Thoracic aorta (tissue), 2 donors: ENCODE measurements at regions not wholly inside any gene's neighbourhood (a gene's known extent, or its start where the extent isn't known, plus 50 kb on each side); places are given as distances from the start of the nearest gene placed in this dataset.

Source experiments
- ATAC-seq: fragments of 150-250 bp; one replicate; pipeline ENCODE4 v1.8.0; 2017; ENCODE audit warnings: low read depth; ENCODE audit not compliant: insufficient number of reproducible peaks, low FRiP score
- DNase-seq: peaks from one replicate; pipeline ENCODE4 v3.0.0-alpha.2; 2020; ENCODE audit warnings: low spot score
- H3K27ac ChIP-seq, 2 donors: fragments of 200-600 bp; sonication (generic); 1 replicate in 1 of 2; 2 replicates in 1 of 2; pipeline ENCODE4 v1.5.1; 2016; ENCODE audit warnings: mild to moderate bottlenecking in 2 of 2, moderate library complexity in 2 of 2
- H3K27me3 ChIP-seq: fragments of 200-600 bp; sonication (generic); replicated peaks from 2 replicates; pipeline ENCODE4 v1.6.0; 2016; ENCODE audit warnings: mild to moderate bottlenecking; ENCODE audit not compliant: insufficient read depth
- H3K36me3 ChIP-seq: fragments of 200-600 bp; sonication (generic); one replicate; pipeline ENCODE4 v1.5.1; 2016
- H3K4me1 ChIP-seq, 2 donors: fragments of 200-600 bp; sonication (generic); 1 replicate in 1 of 2; 2 replicates in 1 of 2; pipeline versions ENCODE4 v1.5.1 to v1.6.0; 2016; ENCODE audit warnings: low read depth in 2 of 2, mild to moderate bottlenecking in 1 of 2; ENCODE audit not compliant: control insufficient read depth in 1 of 2
- H3K4me3 ChIP-seq: fragments of 200-600 bp; sonication (generic); 2 replicates; pipeline ENCODE4 v1.5.1; 2016; ENCODE audit warnings: mild to moderate bottlenecking
- H3K9me3 ChIP-seq: fragments of 200-600 bp; sonication (generic); 2 replicates; pipeline ENCODE4 v1.5.1; 2016
- TF ChIP-seq, protein P1 (sequence below): fragments of 200-600 bp; sonication (generic); IDR thresholded peaks from one replicate; pipeline ENCODE4 v1.5.1; 2019; ENCODE audit warnings: antibody characterized with exemption

DNA sequence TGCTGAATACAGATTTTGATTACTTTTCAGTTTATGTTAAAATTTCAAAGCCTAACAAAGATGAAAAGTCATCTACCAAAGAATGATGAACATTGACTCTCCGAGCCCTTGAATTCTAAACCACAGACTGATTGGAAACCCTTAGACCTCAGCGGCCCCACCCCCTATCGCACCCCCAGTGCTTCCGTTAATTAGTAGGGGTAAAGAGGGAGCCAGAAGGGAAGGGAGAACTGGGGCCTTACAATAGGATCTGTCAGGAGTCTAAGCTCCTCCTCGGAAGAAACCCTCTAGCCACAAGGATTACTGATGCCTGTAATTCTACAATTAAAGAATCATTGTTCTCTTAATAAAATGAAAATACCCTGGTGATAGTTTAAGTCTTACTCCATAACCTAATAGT, 79.7 kb upstream of the JARID2 start:
- no peaks in the 10 kb centered on the region for H3K27me3 ChIP-seq
- H3K4me1 ChIP-seq = no peaks in the 10 kb centered on the region
- H3K4me3 ChIP-seq = no peak overlapping the region
- DNase-seq (no peak), ATAC-seq (no peak)
- no peak overlapping the region for H3K27ac ChIP-seq
- no peaks in the 10 kb centered on the region for H3K36me3 ChIP-seq
- TF ChIP-seq, protein P1, sequence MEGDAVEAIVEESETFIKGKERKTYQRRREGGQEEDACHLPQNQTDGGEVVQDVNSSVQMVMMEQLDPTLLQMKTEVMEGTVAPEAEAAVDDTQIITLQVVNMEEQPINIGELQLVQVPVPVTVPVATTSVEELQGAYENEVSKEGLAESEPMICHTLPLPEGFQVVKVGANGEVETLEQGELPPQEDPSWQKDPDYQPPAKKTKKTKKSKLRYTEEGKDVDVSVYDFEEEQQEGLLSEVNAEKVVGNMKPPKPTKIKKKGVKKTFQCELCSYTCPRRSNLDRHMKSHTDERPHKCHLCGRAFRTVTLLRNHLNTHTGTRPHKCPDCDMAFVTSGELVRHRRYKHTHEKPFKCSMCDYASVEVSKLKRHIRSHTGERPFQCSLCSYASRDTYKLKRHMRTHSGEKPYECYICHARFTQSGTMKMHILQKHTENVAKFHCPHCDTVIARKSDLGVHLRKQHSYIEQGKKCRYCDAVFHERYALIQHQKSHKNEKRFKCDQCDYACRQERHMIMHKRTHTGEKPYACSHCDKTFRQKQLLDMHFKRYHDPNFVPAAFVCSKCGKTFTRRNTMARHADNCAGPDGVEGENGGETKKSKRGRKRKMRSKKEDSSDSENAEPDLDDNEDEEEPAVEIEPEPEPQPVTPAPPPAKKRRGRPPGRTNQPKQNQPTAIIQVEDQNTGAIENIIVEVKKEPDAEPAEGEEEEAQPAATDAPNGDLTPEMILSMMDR = no peak
- H3K9me3 ChIP-seq = no peaks in the 10 kb centered on the region

DNA sequence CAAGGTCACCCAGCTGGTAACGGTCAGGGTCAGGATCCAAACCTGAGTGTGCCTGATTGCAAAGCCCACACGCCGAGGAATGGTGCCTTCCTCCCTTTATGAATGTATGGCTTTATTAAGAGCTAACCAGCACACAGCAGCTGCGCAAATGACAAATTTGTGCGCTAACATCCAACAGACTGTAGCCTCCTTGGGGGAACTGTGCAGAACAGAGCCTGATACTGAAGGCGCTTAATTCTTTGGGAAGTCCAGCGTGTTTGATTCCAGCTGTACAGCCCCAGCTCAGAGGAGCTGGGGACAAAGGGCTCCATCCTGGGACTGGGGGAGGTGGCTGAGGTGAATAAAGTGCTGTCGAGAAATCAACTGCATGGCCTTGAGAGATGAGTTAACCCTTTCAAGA, 75.7 kb upstream of the JARID2 start:
- ATAC-seq = no peak
- TF ChIP-seq, protein P1 = no peak
- H3K27me3 ChIP-seq = no peaks in the 10 kb centered on the region
- no peak overlapping the region for H3K4me3 ChIP-seq
- H3K27ac ChIP-seq = no peak overlapping the region
- H3K9me3 ChIP-seq = no peaks in the 10 kb centered on the region
- no peaks in the 10 kb centered on the region for H3K4me1 ChIP-seq
- no peaks in the 10 kb centered on the region for H3K36me3 ChIP-seq
- no peak for DNase-seq

DNA sequence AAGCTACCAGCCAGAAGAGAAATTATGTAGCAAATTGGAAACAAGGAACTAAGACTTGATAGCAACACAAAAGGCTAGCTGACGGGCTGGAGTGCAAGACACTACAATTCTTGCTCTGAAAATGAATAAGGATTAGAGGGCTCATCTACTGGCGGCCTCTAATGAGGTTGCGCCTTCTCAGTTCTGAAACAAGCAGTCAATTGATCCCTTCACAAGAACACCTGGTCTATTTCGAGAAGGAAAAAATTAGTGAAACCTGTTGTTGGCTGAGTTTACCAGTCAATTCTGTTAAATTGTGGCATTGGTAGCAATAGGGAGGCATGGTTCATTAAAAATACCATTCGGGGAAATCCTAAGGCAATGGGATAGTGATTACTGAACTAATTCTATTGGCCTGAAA, 74.8 kb upstream of the JARID2 start:
- no peak for DNase-seq
- ATAC-seq = no peak
- no peak overlapping the region for H3K4me3 ChIP-seq

DNA sequence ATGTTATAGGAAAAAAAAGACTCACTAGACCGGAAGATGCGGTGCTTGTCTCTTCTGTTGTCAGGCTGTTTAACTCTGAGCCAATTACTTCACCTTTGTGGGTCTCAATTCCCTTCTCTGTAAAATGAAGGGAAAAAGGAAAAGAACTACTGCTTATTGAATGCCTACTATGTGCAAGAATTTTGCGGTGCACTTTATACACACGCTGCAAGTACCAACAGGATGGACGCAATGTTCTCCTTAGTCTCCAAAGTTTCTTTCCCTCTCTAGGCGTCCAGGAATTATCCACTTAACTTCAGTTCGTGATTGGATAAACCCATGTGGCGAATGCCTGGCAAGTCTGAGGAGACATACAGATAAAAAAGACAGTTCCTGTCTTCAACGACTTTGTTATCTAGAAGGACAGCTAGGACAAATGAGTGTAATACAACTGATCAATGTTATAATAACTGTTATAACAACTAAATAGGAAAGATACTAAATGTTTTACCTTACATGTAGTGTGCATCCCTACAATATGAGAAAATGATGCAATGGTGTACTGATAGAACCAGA, 69.0 kb upstream of the JARID2 start:
- DNase-seq = no peak
- no peak for ATAC-seq
- Histone ChIP-seq H3K4me1 (no peaks in the 10 kb centered on the region), H3K9me3 (no peaks in the 10 kb centered on the region), H3K27me3 (no peaks in the 10 kb centered on the region), H3K4me3 (no peak overlapping the region), H3K27ac (no peak overlapping the region), H3K36me3 (no peaks in the 10 kb centered on the region)
- TF ChIP-seq, protein P1 = no peak

More for the DNA sequence above, 74.8 kb upstream of the JARID2 start:
- Histone ChIP-seq H3K27me3 (no peaks in the 10 kb centered on the region), H3K36me3 (no peaks in the 10 kb centered on the region), H3K27ac (no peak overlapping the region), H3K4me1 (no peaks in the 10 kb centered on the region), H3K9me3 (no peaks in the 10 kb centered on the region)
- TF ChIP-seq, protein P1 = no peak

DNA sequence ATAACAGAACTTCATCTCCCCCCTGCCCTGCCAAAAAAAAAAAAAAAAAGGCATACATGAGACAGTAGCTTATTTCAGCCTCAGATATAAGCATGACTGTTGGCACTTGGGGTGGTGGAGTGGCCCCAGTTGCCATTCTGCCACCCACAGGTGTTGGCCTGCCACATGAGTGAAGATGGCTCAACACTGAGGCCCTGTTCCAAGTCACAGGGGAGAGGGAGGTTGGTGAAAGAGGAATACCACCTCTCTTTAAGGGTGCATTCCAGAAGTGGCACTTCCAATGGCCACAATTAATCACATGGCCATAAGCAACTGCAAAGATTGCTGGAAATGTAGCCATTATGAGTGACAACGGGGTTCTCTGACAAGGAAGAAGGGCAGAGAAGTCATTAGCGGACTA, 61.9 kb upstream of the JARID2 start:
- H3K4me1 ChIP-seq = no peaks in the 10 kb centered on the region
- no peak overlapping the region for H3K27ac ChIP-seq
- no peaks in the 10 kb centered on the region for H3K36me3 ChIP-seq
- no peak overlapping the region for H3K4me3 ChIP-seq
- DNase-seq = no peak
- ATAC-seq = no peak
- no peaks in the 10 kb centered on the region for H3K9me3 ChIP-seq
- TF ChIP-seq, protein P1 = no peak
- no peaks in the 10 kb centered on the region for H3K27me3 ChIP-seq
